MM.1S (cell line): ENCODE measurements at regions not wholly inside any gene's neighbourhood (a gene's known extent, or its start where the extent isn't known, plus 50 kb on each side); places are given as distances from the start of the nearest gene placed in this dataset.
"Not testable (repeated sequence)": the region's sequence is repeated elsewhere in the genome, so short reads cannot be mapped to it uniquely, and the experiment has no call there.

Experiments used
- DNase-seq: peaks from one replicate; pipeline ENCODE4 v3.0.0-alpha.2; 2015
- H2AFZ ChIP-seq: fragments of 300-600 bp; sonication (generic); 2 replicates; pipeline ENCODE4 v1.6.0; 2016; ENCODE audit warnings: antibody characterized with exemption, low read length
- H3F3A ChIP-seq: fragments of 300-600 bp; sonication (generic); 2 replicates; pipeline ENCODE4 v1.6.1; 2016; ENCODE audit warnings: mild to moderate bottlenecking, antibody characterized with exemption, low read length, moderate library complexity, mixed read lengths; ENCODE audit not compliant: insufficient read depth
- H3K27ac ChIP-seq: fragments of 300-600 bp; sonication (generic); 2 replicates; pipeline ENCODE4 v1.5.1; 2016; ENCODE audit warnings: mild to moderate bottlenecking, low read length
- H3K27me3 ChIP-seq: fragments of 300-600 bp; sonication (generic); replicated peaks from 2 replicates; pipeline ENCODE4 v1.6.0; 2016; ENCODE audit warnings: low read length; ENCODE audit not compliant: insufficient read depth
- H3K36me3 ChIP-seq: fragments of 300-600 bp; sonication (generic); replicated peaks from 2 replicates; pipeline ENCODE4 v1.6.1; 2016; ENCODE audit warnings: mild to moderate bottlenecking, low read length, mixed read lengths; ENCODE audit not compliant: insufficient read depth
- H3K4me1 ChIP-seq: fragments of 300-600 bp; sonication (generic); 2 replicates; pipeline ENCODE4 v1.6.1; 2016; ENCODE audit warnings: low read length, mixed read lengths
- H3K4me2 ChIP-seq: fragments of 300-600 bp; sonication (generic); 2 replicates; pipeline ENCODE4 v1.6.0; 2016; ENCODE audit warnings: low read depth, low read length
- H3K4me3 ChIP-seq: fragments of 300-600 bp; sonication (generic); 2 replicates; pipeline ENCODE4 v1.5.1; 2016; ENCODE audit warnings: low read length, mixed read lengths
- H3K79me2 ChIP-seq: fragments of 300-600 bp; sonication (generic); 2 replicates; pipeline ENCODE4 v1.6.1; 2016; ENCODE audit warnings: mixed run types, low read length, mixed read lengths
- H3K9ac ChIP-seq: fragments of 300-600 bp; sonication (generic); 2 replicates; pipeline ENCODE4 v1.6.1; 2016; ENCODE audit warnings: low read length, mixed read lengths
- H3K9me2 ChIP-seq: fragments of 300-600 bp; sonication (generic); replicated peaks from 2 replicates; pipeline ENCODE4 v1.6.1; 2016; ENCODE audit warnings: mild to moderate bottlenecking, low read length, mixed read lengths; ENCODE audit not compliant: insufficient read depth
- H3K9me3 ChIP-seq: fragments of 300-600 bp; sonication (generic); replicated peaks from 2 replicates; pipeline ENCODE4 v1.6.1; 2016; ENCODE audit warnings: mild to moderate bottlenecking, low read length, mixed read lengths; ENCODE audit not compliant: insufficient read depth
- H4K20me1 ChIP-seq: fragments of 300-600 bp; sonication (generic); 2 replicates; pipeline ENCODE4 v1.6.1; 2016; ENCODE audit warnings: mild to moderate bottlenecking, low read length, moderate library complexity, mixed read lengths; ENCODE audit not compliant: insufficient read depth
- CTCF ChIP-seq: fragments of 300-600 bp; sonication (generic); IDR thresholded peaks from 2 replicates; pipeline ENCODE4 v1.5.1; 2016; ENCODE audit warnings: antibody characterized with exemption, low read length, mixed read lengths
- EZH2 ChIP-seq: fragments of 300-600 bp; sonication (generic); optimal IDR thresholded peaks from 2 replicates; pipeline ENCODE3; 2017; ENCODE audit warnings: low read depth, mild to moderate bottlenecking, antibody characterized with exemption, low read length, mixed read lengths
- EZH2phosphoT487 ChIP-seq: fragments of 300-600 bp; sonication (generic); IDR thresholded peaks from 2 replicates; pipeline ENCODE4 v1.6.1; 2018; ENCODE audit warnings: antibody characterized with exemption, low read length

GRCh38 chr14:98008381-98009113 is 1211.4 kb downstream of the VRK1 start:
- Histone ChIP-seq H3K4me2 (no peak overlapping the region), H3K79me2 (no peaks in the 10 kb centered on the region), H3K27me3 (no peaks in the 10 kb centered on the region), H4K20me1 (no peaks in the 10 kb centered on the region), H3K9ac (no peak overlapping the region), H3K4me3 (no peak overlapping the region), H3K27ac (no peak overlapping the region), H3K9me3 (no peaks in the 10 kb centered on the region), H3K9me2 (no peaks in the 10 kb centered on the region), H2AFZ (no peak overlapping the region), H3K4me1 (no peaks in the 10 kb centered on the region), H3F3A (no peaks in the 10 kb centered on the region), H3K36me3 (no peaks in the 10 kb centered on the region)
- TF ChIP-seq EZH2phosphoT487 (no peak), CTCF (no peak), EZH2 (no peak)
- no peak for DNase-seq

- H3K9ac ChIP-seq, DNase-seq, H3K27me3 ChIP-seq, H3F3A ChIP-seq, H3K27ac ChIP-seq, H3K36me3 ChIP-seq, H3K79me2 ChIP-seq, H3K9me2 ChIP-seq, H4K20me1 ChIP-seq, H3K4me2 ChIP-seq, H3K4me3 ChIP-seq, H2AFZ ChIP-seq, H3K4me1 ChIP-seq, H3K9me3 ChIP-seq: not testable (repeated sequence)
Measured at GRCh38 chr14:98009177-98009576, 1212.0 kb downstream of the VRK1 start.

- no peak overlapping the region for H3K9ac ChIP-seq
Measured at GRCh38 chr14:98010784-98011183, 1213.6 kb downstream of the VRK1 start.

More at GRCh38 chr14:98010784-98011183, 1213.6 kb downstream of the VRK1 start:
- no peaks in the 10 kb centered on the region for H3K36me3 ChIP-seq
- no peaks in the 10 kb centered on the region for H4K20me1 ChIP-seq
- no peaks in the 10 kb centered on the region for H3F3A ChIP-seq
- DNase-seq = no peak
- H3K4me3 ChIP-seq = no peak overlapping the region
- no peaks in the 10 kb centered on the region for H3K9me3 ChIP-seq
- no peak for TF ChIP-seq EZH2phosphoT487
- TF ChIP-seq EZH2 = no peak
- TF ChIP-seq CTCF = no peak
- no peak overlapping the region for H3K27ac ChIP-seq
- H3K79me2 ChIP-seq = no peaks in the 10 kb centered on the region
- H3K4me1 ChIP-seq = no peaks in the 10 kb centered on the region
- no peak overlapping the region for H3K4me2 ChIP-seq
- H3K9me2 ChIP-seq = no peaks in the 10 kb centered on the region
- no peak overlapping the region for H2AFZ ChIP-seq
- no peaks in the 10 kb centered on the region for H3K27me3 ChIP-seq
